Vagina (tissue), 2 donors: ENCODE measurements at regions not wholly inside any gene's neighbourhood (a gene's known extent, or its start where the extent isn't known, plus 50 kb on each side); places are given as distances from the start of the nearest gene placed in this dataset.

Experiments used
- POLR2A ChIP-seq, 2 donors: fragments of 450-650 bp; IDR thresholded peaks; one replicate each; pipeline ENCODE4 v1.6.1; 2017; ENCODE audit warnings: antibody characterized with exemption in 2 of 2, mild to moderate bottlenecking in 2 of 2, moderate library complexity in 2 of 2
- TF ChIP-seq, protein P1 (sequence below), 3 experiments: fragments of 450-650 bp in 2 of 3; fragments of 200-600 bp in 1 of 3; sonication (generic) in 1 of 3; IDR thresholded peaks; one replicate each; pipeline ENCODE4 v1.5.1; 2017 to 2019; ENCODE audit warnings: antibody characterized with exemption in 3 of 3, mild to moderate bottlenecking in 2 of 3, moderate library complexity in 2 of 3

DNA sequence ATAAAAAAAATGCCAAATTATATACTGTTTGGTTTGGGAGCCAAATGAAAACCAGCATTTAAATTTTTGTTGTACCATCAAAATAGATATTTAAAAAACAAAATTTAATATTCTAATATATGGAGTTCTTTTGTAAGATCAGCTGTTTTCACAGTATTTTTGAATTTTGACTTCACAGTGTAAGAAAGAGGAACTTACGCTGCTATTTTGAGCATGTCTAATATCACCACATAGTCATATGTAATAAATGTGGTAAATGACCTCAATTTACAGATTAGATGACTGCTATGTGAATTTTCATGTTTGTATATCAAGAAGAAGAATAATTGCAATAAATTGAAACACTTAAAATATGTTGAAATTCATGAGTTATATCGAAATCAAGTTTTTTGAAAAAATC is 189.6 kb downstream of the ARRDC4 start:
- TF ChIP-seq, protein P1, sequence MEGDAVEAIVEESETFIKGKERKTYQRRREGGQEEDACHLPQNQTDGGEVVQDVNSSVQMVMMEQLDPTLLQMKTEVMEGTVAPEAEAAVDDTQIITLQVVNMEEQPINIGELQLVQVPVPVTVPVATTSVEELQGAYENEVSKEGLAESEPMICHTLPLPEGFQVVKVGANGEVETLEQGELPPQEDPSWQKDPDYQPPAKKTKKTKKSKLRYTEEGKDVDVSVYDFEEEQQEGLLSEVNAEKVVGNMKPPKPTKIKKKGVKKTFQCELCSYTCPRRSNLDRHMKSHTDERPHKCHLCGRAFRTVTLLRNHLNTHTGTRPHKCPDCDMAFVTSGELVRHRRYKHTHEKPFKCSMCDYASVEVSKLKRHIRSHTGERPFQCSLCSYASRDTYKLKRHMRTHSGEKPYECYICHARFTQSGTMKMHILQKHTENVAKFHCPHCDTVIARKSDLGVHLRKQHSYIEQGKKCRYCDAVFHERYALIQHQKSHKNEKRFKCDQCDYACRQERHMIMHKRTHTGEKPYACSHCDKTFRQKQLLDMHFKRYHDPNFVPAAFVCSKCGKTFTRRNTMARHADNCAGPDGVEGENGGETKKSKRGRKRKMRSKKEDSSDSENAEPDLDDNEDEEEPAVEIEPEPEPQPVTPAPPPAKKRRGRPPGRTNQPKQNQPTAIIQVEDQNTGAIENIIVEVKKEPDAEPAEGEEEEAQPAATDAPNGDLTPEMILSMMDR (IDR thresholded peaks at IDR 0.05) = no peak
- no peak for TF ChIP-seq POLR2A (IDR thresholded peaks at IDR 0.05)
